Fibroblast of skin of abdomen (primary cell): ENCODE measurements at regions not wholly inside any gene's neighbourhood (a gene's known extent, or its start where the extent isn't known, plus 50 kb on each side); places are given as distances from the start of the nearest gene placed in this dataset.
"Not testable (repeated sequence)": the region's sequence is repeated elsewhere in the genome, so short reads cannot be mapped to it uniquely, and the experiment has no call there.

Experiments used
- DNase-seq: peaks from one replicate; pipeline ENCODE4 v3.0.0-alpha.2; 2013

GRCh38 chr3:187795207-187795960 is 50.1 kb upstream of the BCL6 start:
- no peak for DNase-seq

- DNase-seq, result no peak
Observed at GRCh38 chr3:187798126-187798525, 52.9 kb upstream of the BCL6 start.

- no peak for DNase-seq
Observed at GRCh38 chr3:187798531-187799530, 53.6 kb upstream of the BCL6 start.

- no peak for DNase-seq
Observed at GRCh38 chr3:187799942-187800641, 54.8 kb upstream of the BCL6 start.

- no peak for DNase-seq
Observed at GRCh38 chr3:187801152-187801551, 55.9 kb upstream of the BCL6 start.

GRCh38 chr3:187802203-187802927 is 57.1 kb upstream of the BCL6 start:
- no peak for DNase-seq

GRCh38 chr3:187802928-187803259 is 57.6 kb upstream of the BCL6 start:
- DNase-seq, result no peak

- DNase-seq, result no peak
Observed at GRCh38 chr3:187804120-187804744, 59.0 kb upstream of the BCL6 start.

- DNase-seq, result no peak
Observed at GRCh38 chr3:187804745-187805121, 59.5 kb upstream of the BCL6 start.

- no peak for DNase-seq
Observed at GRCh38 chr3:187805774-187806173, 60.5 kb upstream of the BCL6 start.

GRCh38 chr3:187807086-187807862 is 62.0 kb upstream of the BCL6 start:
- peak; percentile 66 for DNase-seq

GRCh38 chr3:187808527-187808895 is 63.2 kb upstream of the BCL6 start:
- DNase-seq, result no peak

GRCh38 chr3:187809612-187809991 is 64.3 kb upstream of the BCL6 start:
- no peak for DNase-seq

- DNase-seq, result peak; percentile 23
Observed at GRCh38 chr3:187810021-187810446, 64.8 kb upstream of the BCL6 start.

GRCh38 chr3:187811585-187812250 is 66.5 kb upstream of the BCL6 start:
- DNase-seq, result peak; percentile 65

GRCh38 chr3:187812496-187812895 is 67.2 kb upstream of the BCL6 start:
- DNase-seq, result no peak

- DNase-seq, result no peak
Observed at GRCh38 chr3:187813198-187813597, 67.9 kb upstream of the BCL6 start.

- not testable (repeated sequence) for DNase-seq
Observed at GRCh38 chr3:187817766-187818165, 72.5 kb upstream of the BCL6 start.

GRCh38 chr3:187821616-187822317 is 76.5 kb upstream of the BCL6 start:
- DNase-seq, result no peak

GRCh38 chr3:187822402-187822801 is 77.1 kb upstream of the BCL6 start:
- no peak for DNase-seq
